ENCODE measurements at regions not wholly inside any gene's neighbourhood (a gene's known extent, or its start where the extent isn't known, plus 50 kb on each side); places are given as distances from the start of the nearest gene placed in this dataset.

- FAIRE-seq = no peak
- TF ChIP-seq TAF1 (IDR thresholded peaks at IDR 0.05; ENCODE audit: borderline replicate concordance, low read depth, low read length) (no peak), POLR2AphosphoS5 (IDR thresholded peaks at IDR 0.05; ENCODE audit: low read depth, low read length) (no peak), POLR2A (IDR thresholded peaks at IDR 0.05; ENCODE audit: low read depth, low read length) (no peak)
- DNase-seq (ENCODE audit: insufficient read length) = no peak
Observed at GRCh38 chr3:107068980-107069379, 308.3 kb upstream of the CCDC54 start.

GRCh38 chr3:107076946-107077345 lies 300.3 kb upstream of the CCDC54 start:
- DNase-seq (ENCODE audit: insufficient read length) = no peak
- no peak for FAIRE-seq
- TF ChIP-seq POLR2AphosphoS5 (IDR thresholded peaks at IDR 0.05; ENCODE audit: low read depth, low read length) (no peak), POLR2A (IDR thresholded peaks at IDR 0.05; ENCODE audit: low read depth, low read length) (no peak), TAF1 (IDR thresholded peaks at IDR 0.05; ENCODE audit: borderline replicate concordance, low read depth, low read length) (no peak)

GRCh38 chr3:107077391-107077790 lies 299.8 kb upstream of the CCDC54 start:
- no peak for TF ChIP-seq POLR2A (IDR thresholded peaks at IDR 0.05; ENCODE audit: low read depth, low read length)
- TF ChIP-seq TAF1 (IDR thresholded peaks at IDR 0.05; ENCODE audit: borderline replicate concordance, low read depth, low read length) = no peak
- TF ChIP-seq POLR2AphosphoS5 (IDR thresholded peaks at IDR 0.05; ENCODE audit: low read depth, low read length) = no peak
- DNase-seq (ENCODE audit: insufficient read length) = no peak
- FAIRE-seq = no peak

GRCh38 chr3:107082527-107082926 lies 294.7 kb upstream of the CCDC54 start:
- DNase-seq (ENCODE audit: insufficient read length) = no peak
- FAIRE-seq = no peak
- TF ChIP-seq TAF1 (IDR thresholded peaks at IDR 0.05; ENCODE audit: borderline replicate concordance, low read depth, low read length) (no peak), POLR2AphosphoS5 (IDR thresholded peaks at IDR 0.05; ENCODE audit: low read depth, low read length) (no peak), POLR2A (IDR thresholded peaks at IDR 0.05; ENCODE audit: low read depth, low read length) (no peak)

- TF ChIP-seq TAF1 (IDR thresholded peaks at IDR 0.05; ENCODE audit: borderline replicate concordance, low read depth, low read length) = no peak
- no peak for TF ChIP-seq POLR2A (IDR thresholded peaks at IDR 0.05; ENCODE audit: low read depth, low read length)
- no peak for FAIRE-seq
- no peak for DNase-seq (ENCODE audit: insufficient read length)
Observed at GRCh38 chr3:107085261-107085660, 292.0 kb upstream of the CCDC54 start.

- TF ChIP-seq POLR2A (IDR thresholded peaks at IDR 0.05; ENCODE audit: low read depth, low read length) (no peak), TAF1 (IDR thresholded peaks at IDR 0.05; ENCODE audit: borderline replicate concordance, low read depth, low read length) (no peak), POLR2AphosphoS5 (IDR thresholded peaks at IDR 0.05; ENCODE audit: low read depth, low read length) (no peak)
- FAIRE-seq (no peak), DNase-seq (ENCODE audit: insufficient read length) (no peak)
Observed at GRCh38 chr3:107092121-107092520, 285.1 kb upstream of the CCDC54 start.

- no peak for FAIRE-seq
- TF ChIP-seq POLR2A (IDR thresholded peaks at IDR 0.05; ENCODE audit: low read depth, low read length) (no peak), TAF1 (IDR thresholded peaks at IDR 0.05; ENCODE audit: borderline replicate concordance, low read depth, low read length) (no peak), POLR2AphosphoS5 (IDR thresholded peaks at IDR 0.05; ENCODE audit: low read depth, low read length) (no peak)
- no peak for DNase-seq (ENCODE audit: insufficient read length)
Observed at GRCh38 chr3:107098864-107099263, 278.4 kb upstream of the CCDC54 start.

GRCh38 chr3:107100137-107100536 lies 277.1 kb upstream of the CCDC54 start:
- DNase-seq (ENCODE audit: insufficient read length) (no peak), FAIRE-seq (no peak)
- TF ChIP-seq TAF1 (IDR thresholded peaks at IDR 0.05; ENCODE audit: borderline replicate concordance, low read depth, low read length) (no peak), POLR2A (IDR thresholded peaks at IDR 0.05; ENCODE audit: low read depth, low read length) (no peak), POLR2AphosphoS5 (IDR thresholded peaks at IDR 0.05; ENCODE audit: low read depth, low read length) (no peak)

GRCh38 chr3:107100573-107100972 lies 276.7 kb upstream of the CCDC54 start:
- TF ChIP-seq TAF1 (IDR thresholded peaks at IDR 0.05; ENCODE audit: borderline replicate concordance, low read depth, low read length) (no peak), POLR2A (IDR thresholded peaks at IDR 0.05; ENCODE audit: low read depth, low read length) (no peak), POLR2AphosphoS5 (IDR thresholded peaks at IDR 0.05; ENCODE audit: low read depth, low read length) (no peak)
- no peak for DNase-seq (ENCODE audit: insufficient read length)
- FAIRE-seq = no peak

- TF ChIP-seq POLR2AphosphoS5 (IDR thresholded peaks at IDR 0.05; ENCODE audit: low read depth, low read length) = no peak
- no peak for TF ChIP-seq TAF1 (IDR thresholded peaks at IDR 0.05; ENCODE audit: borderline replicate concordance, low read depth, low read length)
- TF ChIP-seq POLR2A (IDR thresholded peaks at IDR 0.05; ENCODE audit: low read depth, low read length) = no peak
Observed at GRCh38 chr3:107103786-107104185, 273.5 kb upstream of the CCDC54 start.

GRCh38 chr3:107106316-107106715 lies 270.9 kb upstream of the CCDC54 start:
- TF ChIP-seq TAF1 (IDR thresholded peaks at IDR 0.05; ENCODE audit: borderline replicate concordance, low read depth, low read length) (no peak), POLR2AphosphoS5 (IDR thresholded peaks at IDR 0.05; ENCODE audit: low read depth, low read length) (no peak), POLR2A (IDR thresholded peaks at IDR 0.05; ENCODE audit: low read depth, low read length) (no peak)
- DNase-seq (ENCODE audit: insufficient read length) (no peak), FAIRE-seq (no peak)

More at GRCh38 chr3:107103786-107104185, 273.5 kb upstream of the CCDC54 start:
- DNase-seq (ENCODE audit: insufficient read length) (no peak), FAIRE-seq (no peak)

GRCh38 chr3:107106907-107107306 lies 270.3 kb upstream of the CCDC54 start:
- FAIRE-seq (no peak), DNase-seq (ENCODE audit: insufficient read length) (no peak)
- TF ChIP-seq POLR2A (IDR thresholded peaks at IDR 0.05; ENCODE audit: low read depth, low read length) (no peak), TAF1 (IDR thresholded peaks at IDR 0.05; ENCODE audit: borderline replicate concordance, low read depth, low read length) (no peak), POLR2AphosphoS5 (IDR thresholded peaks at IDR 0.05; ENCODE audit: low read depth, low read length) (no peak)

Data from GM12892 (cell line).